K562 (cell line): ENCODE measurements at regions not wholly inside any gene's neighbourhood (a gene's known extent, or its start where the extent isn't known, plus 50 kb on each side); places are given as distances from the start of the nearest gene placed in this dataset.

Experiments
- ASH1L ChIP-seq: fragments of 450-650 bp; IDR thresholded peaks from 2 replicates; pipeline ENCODE4 v1.6.1; 2018; ENCODE audit warnings: borderline replicate concordance, mild to moderate bottlenecking, low read depth; ENCODE audit not compliant: partially characterized antibody
- HMGXB4 ChIP-seq: sonication (generic); formaldehyde crosslinking; IDR thresholded peaks from 2 replicates; pipeline ENCODE4 v1.8.1; 2023; ENCODE audit warnings: mild to moderate bottlenecking, missing genetic modification reagents
- MAFG ChIP-seq: fragments of 450-650 bp; conservative IDR thresholded peaks from 2 replicates; pipeline ENCODE4 v1.6.1; 2016; ENCODE audit warnings: missing genetic modification characterization, missing compliant biosample characterization
- NCOR1 ChIP-seq: fragments of 450-650 bp; IDR thresholded peaks from 2 replicates; pipeline ENCODE4 v1.6.1; 2016; ENCODE audit warnings: mild to moderate bottlenecking, moderate library complexity
- TAF7 ChIP-seq: fragments of 450-650 bp; IDR thresholded peaks from 2 replicates; pipeline ENCODE4 v1.6.1; 2016; ENCODE audit warnings: missing genetic modification characterization, missing compliant biosample characterization
- XRCC3 ChIP-seq: fragments of 450-650 bp; IDR thresholded peaks from 2 replicates; pipeline ENCODE4 v1.6.1; 2017; ENCODE audit warnings: mild to moderate bottlenecking, moderate library complexity
- ZNF384 ChIP-seq: IDR thresholded peaks from 2 replicates; pipeline ENCODE4 v1.6.1; 2012; ENCODE audit warnings: low read depth, low read length, improper control_type of control experiment
- TF ChIP-seq, protein P1 (sequence below): fragments of 450-650 bp; IDR thresholded peaks from one replicate; pipeline ENCODE4 v1.6.1; 2018; ENCODE audit warnings: mild to moderate bottlenecking, moderate library complexity; ENCODE audit not compliant: partially characterized antibody

DNA sequence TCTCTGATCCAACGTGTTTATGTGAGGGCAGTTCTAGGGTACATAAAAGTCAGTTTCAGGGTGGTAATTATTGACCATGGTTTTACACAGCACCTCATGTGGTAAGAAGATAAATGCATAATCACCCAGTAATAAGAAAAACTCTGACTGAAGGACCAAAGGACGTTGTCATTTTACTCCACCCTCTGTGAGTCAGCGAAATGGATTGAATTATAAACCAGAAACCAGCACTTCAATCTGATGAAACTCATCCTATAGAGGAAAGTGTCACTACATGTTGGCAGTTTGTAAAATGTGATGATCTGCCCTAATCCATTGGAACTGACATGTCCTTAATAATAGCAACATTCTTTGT is 406.8 kb downstream of the KLF5 start (continued):
- TF ChIP-seq HMGXB4 (CRISPR knock-in tag), result no peak
- TF ChIP-seq ZNF384, result no peak
- TF ChIP-seq XRCC3, result no peak
- TF ChIP-seq TAF7 (tag), result no peak
- TF ChIP-seq MAFG (tag), result peak; percentile 83
- no peak for TF ChIP-seq ASH1L
- TF ChIP-seq, protein P1, sequence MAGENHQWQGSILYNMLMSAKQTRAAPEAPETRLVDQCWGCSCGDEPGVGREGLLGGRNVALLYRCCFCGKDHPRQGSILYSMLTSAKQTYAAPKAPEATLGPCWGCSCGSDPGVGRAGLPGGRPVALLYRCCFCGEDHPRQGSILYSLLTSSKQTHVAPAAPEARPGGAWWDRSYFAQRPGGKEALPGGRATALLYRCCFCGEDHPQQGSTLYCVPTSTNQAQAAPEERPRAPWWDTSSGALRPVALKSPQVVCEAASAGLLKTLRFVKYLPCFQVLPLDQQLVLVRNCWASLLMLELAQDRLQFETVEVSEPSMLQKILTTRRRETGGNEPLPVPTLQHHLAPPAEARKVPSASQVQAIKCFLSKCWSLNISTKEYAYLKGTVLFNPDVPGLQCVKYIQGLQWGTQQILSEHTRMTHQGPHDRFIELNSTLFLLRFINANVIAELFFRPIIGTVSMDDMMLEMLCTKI, result no peak
- peak; percentile 21 for TF ChIP-seq NCOR1
- TF ChIP-seq, all 486 proteins: peak for 20
